NCI-H2171 treated with DMSO at 0.1 percent for 48 hours (cell line): ENCODE measurements at regions not wholly inside any gene's neighbourhood (a gene's known extent, or its start where the extent isn't known, plus 50 kb on each side); places are given as distances from the start of the nearest gene placed in this dataset.
A peak's percentile ranks its signal among the peaks of the same experiment; 100 is the strongest.
"Not testable (repeated sequence)": the region's sequence is repeated elsewhere in the genome, so short reads cannot be mapped to it uniquely, and the experiment has no call there.

Experiments
- DNase-seq: peaks from one replicate; lab custom pipeline; 2025; lab: John Stamatoyannopoulos, UW

DNA sequence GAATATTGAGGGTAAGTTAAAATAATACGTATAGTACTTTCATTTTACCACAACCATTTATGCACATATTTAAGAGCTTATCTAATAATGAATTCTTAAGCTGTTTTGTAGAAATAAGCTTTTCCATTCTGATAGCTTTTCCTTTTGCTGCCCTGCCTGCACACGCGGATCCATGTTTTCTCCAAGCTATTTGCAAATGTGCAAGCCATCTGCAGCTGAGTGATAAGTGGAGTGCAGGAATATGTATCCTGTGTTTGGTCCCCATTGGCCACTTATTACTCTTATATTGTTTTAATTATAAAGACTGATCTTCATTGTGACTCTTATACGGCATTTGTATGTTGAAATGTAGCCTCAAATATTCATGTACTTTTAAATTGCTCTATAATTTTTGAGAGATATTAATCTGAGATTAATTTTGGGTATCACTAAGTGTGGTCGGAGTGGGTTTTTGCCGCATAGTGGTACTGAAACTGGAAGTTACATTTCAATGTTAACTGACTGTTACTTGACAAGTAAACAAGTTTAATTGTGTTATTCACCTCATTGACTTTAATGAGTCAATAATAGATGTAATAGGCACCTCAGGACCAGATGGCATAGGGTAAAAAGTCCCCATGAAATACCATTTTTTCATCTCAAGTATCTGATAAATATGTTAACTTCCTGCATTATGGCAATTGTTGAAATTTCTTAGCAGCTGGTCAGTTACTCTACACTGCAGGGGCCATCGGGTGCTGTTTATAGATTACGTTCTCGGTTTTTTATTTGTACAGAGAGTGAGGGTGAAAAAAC lies 1567.4 kb downstream of the EFNB2 start:
- DNase-seq: peak; percentile 98

DNA sequence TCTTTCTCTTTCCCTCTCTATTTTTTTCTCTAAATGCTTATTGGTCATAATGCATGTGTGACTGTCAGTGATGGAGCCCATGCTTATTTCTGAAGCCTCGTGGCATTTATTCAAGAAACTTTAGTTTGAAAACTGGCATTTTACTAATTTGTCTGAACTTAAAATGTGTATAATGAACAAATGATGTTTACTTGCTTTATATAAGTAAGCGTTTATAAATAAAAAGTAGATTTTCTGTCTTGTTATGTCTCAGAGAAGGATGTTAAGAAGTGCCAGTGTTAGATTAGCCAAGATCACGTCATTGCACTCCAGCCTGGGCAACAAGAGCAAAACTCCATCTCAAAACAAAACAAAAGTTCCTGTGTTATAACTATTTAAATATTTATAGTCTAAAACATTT lies 1568.1 kb downstream of the EFNB2 start:
- DNase-seq: no peak

DNA sequence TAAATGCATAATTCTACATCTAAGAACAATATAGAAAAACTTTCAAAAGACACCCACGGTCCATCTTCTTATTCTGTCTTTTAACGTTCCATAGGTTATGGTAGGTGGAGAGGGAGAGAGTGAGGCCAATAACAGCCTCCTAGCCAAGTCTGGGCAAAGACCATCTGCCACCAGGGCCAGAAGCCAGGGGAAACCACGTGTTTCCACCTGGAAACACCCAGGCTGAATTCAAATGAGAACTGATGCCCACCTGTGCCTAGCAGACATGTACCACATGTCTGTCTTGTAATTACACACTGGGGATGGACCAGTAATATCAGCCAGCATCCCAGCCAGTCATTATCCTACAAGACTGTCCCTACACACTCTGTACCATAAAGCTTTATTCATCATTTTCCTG lies 1573.1 kb downstream of the EFNB2 start:
- peak; percentile 88 for DNase-seq

DNA sequence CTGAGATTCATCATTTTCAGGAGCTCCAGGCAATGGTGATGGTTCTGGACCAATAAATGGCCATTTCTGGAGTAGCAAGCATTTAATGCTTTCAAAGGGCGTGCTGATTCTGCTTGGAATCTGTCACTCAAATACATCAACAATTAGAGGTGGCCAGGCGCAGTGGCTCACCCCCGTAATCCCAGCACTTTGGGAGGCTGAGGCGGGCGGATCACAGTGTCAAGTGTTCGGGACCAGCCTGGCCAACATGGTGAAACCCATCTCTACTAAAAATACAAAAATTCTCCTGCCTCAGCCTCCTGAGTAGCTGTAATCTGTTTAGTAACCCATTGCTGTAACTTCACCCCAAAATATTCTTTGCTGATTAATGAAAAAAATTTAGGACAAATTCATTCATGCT lies 1574.2 kb downstream of the EFNB2 start:
- no peak for DNase-seq

DNA sequence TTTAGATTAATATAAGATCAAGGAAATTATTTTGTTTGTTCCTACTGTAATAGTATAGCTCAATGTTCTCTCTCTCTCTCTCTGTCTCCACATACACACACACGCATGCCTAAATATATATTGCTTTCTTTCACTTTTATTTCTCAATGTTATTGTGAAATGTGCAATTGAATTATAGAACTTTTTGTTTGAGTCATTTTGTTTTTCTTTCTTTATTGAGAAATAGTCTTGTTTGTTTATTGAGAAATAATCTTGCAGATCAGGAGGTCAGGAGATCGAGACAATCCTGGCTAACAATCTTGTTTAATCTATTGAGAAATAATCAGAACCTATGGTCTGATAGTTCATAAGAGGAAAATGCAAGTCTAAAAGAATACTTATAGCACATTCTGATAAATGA lies 1581.3 kb downstream of the EFNB2 start:
- no peak for DNase-seq

DNA sequence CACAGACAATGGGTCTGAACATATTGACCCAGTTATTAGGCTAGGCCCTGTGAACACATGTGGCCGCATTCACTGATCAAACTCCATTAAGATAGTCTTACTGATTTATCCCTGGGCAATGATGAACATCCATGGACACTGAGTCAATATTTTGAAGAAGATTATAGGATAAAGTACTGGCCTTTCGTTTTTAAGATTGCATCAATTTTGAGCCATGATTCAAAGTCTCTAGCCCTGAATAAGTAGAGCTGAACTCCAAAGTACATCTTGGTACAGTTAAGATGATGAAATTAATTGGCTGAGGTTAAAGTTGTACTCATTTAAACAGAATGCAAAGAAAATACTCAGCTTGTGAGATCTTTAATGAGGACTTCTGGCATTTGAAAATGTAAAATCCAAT lies 1581.9 kb downstream of the EFNB2 start:
- no peak for DNase-seq

DNA sequence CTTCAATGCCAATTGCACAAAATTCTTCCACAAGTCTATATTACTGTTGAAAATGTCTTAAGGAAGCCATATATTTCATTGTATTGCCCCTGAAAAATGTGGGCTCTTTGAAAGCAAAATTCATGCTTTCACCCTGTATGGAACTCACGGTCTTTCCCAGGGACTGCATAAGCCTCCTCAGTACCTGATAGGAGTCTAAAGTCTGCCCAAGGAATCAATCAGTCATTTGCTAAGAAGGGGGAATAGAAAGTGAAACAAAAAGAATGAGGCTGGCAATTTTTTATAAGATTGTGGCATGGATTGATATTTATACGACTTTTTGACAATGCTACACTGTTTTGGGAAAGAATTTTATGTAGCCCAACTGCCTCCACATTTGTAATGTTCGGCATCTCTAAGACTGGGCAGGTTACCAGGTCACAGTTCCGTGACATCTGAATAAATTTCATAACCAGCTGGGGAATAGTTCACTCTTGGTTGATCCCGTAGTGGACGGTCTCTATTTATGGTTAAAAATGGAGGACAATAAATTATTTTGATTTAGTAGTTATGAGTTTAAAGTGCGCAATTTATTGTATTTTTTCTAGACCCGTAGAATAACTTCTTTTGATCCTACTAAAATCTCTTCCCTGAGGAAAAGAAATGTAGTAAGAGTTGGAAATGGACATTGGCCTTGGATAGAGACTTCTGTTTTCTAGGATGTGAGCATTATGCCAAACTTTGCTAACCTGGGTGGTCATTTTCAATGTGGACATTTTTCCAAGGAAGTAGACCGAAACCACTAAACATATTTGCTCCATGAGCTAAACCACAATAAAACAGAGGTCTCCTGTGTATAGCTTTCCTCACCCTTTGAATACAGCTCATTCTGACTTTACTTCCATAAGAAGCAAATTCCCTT lies 1585.4 kb downstream of the EFNB2 start:
- no peak for DNase-seq

DNA sequence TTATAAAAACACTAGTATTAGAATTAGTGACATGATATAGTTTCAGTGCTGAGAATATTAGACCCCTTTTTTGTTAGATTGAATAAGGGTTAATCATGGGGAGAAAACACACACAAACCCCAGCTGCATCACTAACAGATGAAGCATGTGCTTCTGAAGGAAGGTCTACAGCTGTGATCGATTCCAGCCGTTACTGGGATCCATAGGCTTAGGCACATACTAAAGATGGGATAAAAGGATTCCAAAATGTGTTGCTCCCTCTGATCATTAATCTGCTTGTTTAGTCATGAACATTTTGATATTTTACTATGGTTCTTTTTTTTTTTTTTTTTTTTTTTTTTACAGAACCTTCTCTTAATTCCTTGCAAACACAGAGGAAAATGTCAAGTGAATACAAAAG lies 1591.3 kb downstream of the EFNB2 start:
- no peak for DNase-seq

DNA sequence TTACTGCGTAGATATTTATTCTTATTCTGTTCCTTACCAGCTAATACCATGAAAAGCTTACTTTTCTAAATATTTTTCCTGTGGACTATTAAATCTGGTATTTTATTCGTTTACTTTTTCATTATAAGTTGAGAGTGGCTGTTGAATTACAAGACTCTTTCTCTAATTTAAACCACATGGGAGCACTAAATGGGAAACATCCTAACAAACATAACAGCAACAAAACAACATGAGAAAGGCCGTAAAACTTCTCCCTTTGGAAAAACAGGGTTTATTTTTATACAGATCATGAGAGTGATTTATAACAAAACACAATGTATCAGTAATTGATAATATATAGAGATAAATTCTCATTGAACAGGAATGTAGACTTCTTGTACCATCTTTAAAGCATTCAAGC lies 1592.1 kb downstream of the EFNB2 start:
- DNase-seq: no peak

DNA sequence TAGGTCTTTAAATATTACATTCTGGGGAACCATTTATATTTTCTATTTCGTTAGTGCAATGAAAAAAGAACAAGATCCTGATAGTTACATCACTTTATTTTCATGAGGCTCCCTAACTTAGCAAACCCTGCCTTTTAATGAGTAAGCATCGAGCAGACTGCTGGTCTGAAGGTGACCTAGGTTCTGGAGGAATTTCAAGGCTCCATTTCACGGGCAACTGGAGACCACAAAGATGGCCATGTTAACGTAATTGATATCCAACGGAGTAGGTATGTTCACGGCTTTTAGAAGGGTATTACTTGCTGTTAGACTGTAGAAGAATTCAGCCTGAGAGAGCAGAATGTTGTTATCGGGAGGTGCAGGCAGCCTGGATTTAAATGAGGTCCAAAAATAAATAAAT lies 1597.6 kb downstream of the EFNB2 start:
- no peak for DNase-seq

DNA sequence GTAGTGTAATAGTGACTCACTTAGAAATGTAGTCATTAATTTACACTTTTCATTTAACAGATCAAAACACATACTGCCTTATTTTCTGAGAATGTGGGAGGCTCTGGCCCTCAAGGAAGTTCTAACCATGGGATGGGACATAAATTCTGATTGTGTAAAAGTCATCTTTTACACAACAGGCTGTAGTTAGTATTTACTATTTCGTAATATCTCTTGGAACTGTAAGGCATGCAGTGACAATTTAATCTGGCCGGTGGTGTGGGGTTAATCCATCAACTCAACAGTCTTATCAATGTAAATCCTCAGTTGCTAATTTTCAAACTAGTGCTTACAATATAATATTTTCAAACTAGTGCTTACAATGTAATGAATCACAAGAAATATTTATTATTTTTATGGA lies 1599.2 kb downstream of the EFNB2 start:
- no peak for DNase-seq

DNA sequence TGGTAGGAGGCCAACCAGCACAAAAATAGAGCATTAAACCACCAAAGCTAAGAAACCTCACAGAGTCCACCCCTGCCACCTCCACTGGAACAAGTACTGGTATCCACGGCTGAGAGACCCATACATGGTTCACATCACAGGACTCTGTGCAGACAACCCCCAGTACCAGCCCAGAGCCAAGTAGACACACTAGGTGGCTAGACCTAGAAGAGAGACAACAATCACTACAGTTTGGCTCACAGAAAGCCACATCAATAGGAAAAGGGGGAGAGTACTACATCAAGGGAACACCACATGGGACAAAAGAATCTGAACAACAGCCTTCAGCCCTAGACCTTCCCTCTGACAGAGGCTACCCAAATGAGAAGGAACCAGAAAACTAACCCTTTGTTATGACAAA lies 1614.9 kb downstream of the EFNB2 start:
- not testable (repeated sequence) for DNase-seq

DNA sequence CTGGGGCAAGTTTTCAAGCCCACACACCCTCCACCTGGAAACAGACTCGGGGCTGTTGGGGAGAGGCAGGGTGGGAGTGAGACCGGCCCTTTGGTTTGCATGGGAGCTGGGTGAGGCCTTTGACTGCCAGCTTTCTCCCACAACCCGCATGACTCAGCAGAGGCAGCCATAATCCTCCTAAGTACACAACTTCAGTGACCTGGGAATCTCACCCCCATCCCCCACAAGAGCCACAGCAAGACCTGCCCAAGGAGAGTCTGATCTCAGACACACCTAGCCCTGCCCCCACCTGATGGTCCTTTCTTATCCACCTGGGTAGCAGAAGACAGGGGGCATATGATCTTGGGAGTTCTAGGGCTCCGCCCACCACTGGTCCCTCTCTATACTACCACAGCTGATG lies 1615.4 kb downstream of the EFNB2 start:
- DNase-seq: no peak

DNA sequence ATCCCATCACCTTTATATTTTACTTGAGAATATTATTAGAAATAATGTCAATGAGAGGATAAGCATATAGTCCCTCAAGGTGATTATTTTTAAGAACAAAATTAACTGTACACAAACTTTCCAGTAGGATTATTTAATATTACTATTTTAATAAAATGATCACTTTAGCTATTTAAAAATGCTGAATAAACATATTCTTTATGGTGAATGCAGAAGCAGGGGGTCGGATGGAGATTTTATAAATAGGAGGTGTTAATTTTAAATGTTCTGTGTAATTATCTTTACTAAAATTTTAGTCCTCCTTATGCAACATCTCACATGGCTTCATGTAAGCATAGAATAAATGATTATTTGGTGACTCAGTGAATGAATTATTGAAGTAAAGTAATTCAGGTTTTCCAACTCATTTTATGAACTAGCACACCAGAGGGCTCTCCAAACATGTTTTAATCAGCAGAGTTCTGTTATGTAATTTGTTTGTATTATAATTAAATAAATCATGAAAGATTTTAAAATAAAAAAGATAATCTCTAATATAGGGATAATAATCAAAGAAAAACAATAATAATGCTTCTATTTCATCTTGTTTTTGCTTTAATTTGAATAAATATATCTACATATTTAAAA lies 1635.2 kb downstream of the EFNB2 start:
- DNase-seq: no peak

DNA sequence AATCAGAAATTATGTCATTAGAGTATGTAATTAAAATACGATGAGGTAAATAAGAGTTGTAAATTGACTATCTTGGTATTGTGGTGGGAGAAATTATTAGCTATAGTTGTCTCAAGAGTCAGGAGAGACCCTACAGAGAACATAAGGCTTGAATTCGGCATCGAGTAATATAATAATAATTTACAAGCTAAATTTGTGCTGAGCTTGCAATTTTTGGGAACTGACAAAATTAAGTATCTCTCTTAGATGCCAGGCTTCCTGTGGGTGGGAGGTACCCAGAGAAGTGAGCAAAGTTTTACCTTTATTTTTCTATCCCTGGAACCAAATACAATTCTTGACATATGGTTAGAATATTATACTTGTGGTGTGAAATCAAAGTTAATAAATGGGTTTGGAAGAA lies 1637.0 kb downstream of the EFNB2 start:
- DNase-seq: no peak

DNA sequence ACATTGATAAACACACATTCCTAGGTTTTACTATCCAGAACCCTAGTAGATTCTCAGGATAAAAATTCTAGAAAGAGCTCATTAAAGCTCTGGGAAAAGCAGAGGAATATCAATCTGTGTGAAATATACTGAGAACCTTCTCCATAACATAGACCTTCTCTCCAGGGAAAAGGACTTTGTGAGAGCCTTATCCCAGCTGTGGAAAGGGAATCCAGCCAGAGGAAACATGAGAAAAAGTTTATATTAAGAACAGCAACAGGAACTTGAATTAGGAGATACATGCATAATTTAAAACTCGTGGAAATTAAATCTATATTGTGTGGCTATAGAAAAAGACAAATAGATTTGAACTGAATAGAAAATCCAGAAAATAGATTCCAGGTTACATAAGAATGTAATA lies 1639.9 kb downstream of the EFNB2 start:
- DNase-seq: peak; percentile 40

DNA sequence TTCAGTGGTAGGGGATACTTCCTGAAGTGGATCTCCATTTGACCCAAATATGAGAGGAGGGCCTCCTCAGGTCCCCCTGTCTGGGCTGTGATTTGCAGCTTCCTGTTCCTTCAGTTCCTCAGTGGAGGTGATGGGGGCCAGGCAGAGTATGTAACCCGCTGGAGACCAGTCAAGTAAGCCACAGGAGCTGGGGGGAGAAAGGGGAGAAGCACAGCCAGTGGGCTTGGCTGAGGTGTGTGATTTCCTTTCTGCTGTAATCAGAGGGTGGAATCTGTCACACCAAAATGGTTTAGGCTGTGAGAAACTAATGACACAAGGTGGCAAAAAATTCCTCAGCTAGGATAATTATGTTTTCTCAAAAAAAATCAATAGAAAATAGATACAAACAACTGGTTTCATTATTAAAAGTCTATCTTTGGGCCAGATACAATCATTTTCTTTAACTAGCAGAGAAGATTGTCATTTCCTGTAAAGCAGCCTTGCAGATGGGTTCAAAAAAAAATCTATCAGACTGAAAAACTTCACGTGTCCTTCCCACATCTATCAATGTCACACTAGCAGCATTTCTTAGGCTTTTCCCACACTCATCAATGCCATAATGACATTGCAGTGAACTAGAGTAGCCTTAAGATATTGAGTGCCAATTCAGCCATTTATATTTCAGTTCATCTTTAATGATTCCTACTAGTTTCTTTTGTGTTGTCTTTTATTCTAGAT lies 1660.3 kb downstream of the EFNB2 start:
- no peak for DNase-seq

DNA sequence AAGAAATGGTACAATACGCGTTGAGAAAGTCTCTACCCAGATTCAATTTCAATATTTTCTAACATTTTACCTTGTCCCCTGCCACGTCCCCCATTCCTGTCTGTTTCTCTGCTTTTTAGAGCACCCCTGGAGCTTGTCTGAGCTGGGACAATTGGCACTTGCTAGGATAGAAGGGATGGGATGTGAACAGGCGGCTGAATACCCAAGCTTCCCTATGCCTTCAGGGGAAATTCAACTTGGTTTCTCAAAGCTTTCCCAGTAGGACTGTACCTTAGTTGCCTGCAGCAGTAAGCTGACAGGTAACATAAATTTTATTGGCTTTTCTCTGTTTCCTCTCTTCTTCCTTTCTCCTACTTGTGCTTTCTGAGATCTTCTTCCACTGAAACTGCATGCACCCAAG lies 1663.3 kb downstream of the EFNB2 start:
- no peak for DNase-seq

DNA sequence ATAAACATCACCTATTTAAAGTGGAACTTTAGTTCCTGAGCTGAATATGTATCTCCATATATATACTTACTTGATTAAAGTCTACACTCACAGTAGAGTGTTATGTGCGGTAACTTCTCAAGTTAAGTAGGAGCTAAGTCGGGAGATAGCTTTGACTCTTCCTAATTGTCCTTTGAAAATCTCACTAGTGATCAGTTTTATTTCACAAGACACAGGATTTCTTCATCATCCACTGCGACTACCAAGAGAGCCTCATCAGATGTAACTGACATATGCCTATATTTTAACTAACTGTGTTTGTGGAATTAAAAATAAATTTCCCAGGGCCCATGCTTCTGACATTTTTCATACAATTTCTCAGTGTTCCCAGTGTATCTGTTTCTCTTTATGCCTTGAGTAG lies 1664.0 kb downstream of the EFNB2 start:
- no peak for DNase-seq

DNA sequence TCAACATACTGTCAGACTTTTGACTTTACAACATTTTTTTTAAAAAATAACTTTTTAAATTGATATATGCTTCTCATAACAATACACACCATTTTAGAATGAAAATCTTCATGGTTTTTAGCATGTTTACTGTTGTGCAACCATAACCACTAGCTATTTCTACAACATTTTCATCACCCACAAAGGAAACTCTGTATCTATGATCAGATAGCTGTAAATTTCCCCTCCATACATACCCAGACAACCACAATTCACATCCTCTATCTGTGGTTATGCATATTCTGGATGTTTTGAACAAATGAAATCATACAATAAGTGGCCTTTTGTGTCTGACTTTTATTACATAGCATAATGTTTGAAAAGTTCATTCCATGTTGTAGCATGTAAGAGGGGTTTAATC lies 1666.0 kb downstream of the EFNB2 start:
- no peak for DNase-seq

DNA sequence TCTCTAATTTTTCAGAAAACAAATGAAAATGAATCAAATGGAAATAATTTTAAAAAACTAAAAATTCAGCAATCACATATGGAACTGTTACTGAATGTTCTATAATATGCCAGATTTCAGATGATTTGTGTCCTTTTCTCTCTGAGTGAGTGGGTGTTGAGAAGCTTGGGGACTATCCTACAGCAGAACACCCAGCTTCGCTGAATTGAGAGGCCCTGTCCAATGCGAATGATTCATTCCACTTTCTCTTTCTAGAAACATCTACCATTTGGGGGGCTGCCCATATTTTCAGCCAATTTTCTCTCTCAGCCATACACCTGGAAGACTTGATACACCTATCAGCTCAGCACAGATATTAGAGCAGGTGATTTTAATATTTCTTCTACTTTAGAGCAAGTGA lies 1666.7 kb downstream of the EFNB2 start:
- no peak for DNase-seq

DNA sequence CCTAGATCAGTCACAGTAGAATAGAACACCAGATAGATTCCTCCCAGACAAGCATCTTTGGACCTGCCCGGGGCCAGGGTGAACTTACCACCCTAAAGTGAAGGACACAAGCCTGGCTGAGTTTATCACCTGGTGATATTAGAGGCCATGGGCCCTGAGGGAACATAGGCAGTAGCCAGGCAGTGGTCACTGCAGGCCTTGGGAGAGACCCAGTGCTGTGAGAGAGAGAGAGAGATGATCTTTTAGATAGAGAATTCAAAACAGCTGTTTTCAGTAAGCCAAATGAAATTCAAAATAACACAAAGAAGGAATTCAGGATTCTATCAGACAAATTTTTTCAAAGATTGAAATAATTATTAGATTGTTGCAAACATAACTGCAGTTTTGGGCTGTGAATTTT lies 1679.9 kb downstream of the EFNB2 start:
- no peak for DNase-seq
